CD14-positive monocyte (primary cell): ENCODE measurements at regions not wholly inside any gene's neighbourhood (a gene's known extent, or its start where the extent isn't known, plus 50 kb on each side); places are given as distances from the start of the nearest gene placed in this dataset.

Source experiments
- DNase-seq, 3 donors: peaks; one replicate each; pipeline ENCODE4 v3.0.0-alpha.2; 2011 to 2022
- H2AFZ ChIP-seq: 2 replicates; pipeline ENCODE4 v1.6.0; 2012; ENCODE audit warnings: mild to moderate bottlenecking, low read depth, low read length, inconsistent platforms; ENCODE audit not compliant: insufficient read depth, poor library complexity, severe bottlenecking
- H3K27ac ChIP-seq, 2 donors: 1 replicate in 1 of 2; 2 replicates in 1 of 2; pipeline ENCODE4 v1.5.1; 2012 to 2013; ENCODE audit warnings: low read length in 2 of 2, control low read depth in 1 of 2, inconsistent platforms in 1 of 2, low read depth in 1 of 2, mild to moderate bottlenecking in 1 of 2
- H3K27me3 ChIP-seq, 2 donors: one replicate each; pipeline versions ENCODE4 v1.6.0 to v1.6.1; 2011 to 2013; ENCODE audit warnings: low read length in 2 of 2; ENCODE audit not compliant: control insufficient read depth in 2 of 2, insufficient read depth in 2 of 2
- H3K36me3 ChIP-seq, 2 donors: replicated peaks in 1 of 2; 1 replicate in 1 of 2; 2 replicates in 1 of 2; pipeline versions ENCODE4 v1.5.1 to v1.6.1; 2012 to 2013; ENCODE audit warnings: low read length in 2 of 2, control low read depth in 1 of 2, inconsistent platforms in 1 of 2, mild to moderate bottlenecking in 1 of 2; ENCODE audit not compliant: insufficient read depth in 2 of 2, control insufficient read depth in 1 of 2
- H3K4me1 ChIP-seq, 2 donors: 1 replicate in 1 of 2; 2 replicates in 1 of 2; pipeline versions ENCODE4 v1.5.1 to v1.6.1; 2012 to 2013; ENCODE audit warnings: low read length in 2 of 2, control low read depth in 1 of 2, inconsistent platforms in 1 of 2, mild to moderate bottlenecking in 1 of 2, moderate library complexity in 1 of 2; ENCODE audit not compliant: insufficient read depth in 2 of 2, control insufficient read depth in 1 of 2
- H3K4me2 ChIP-seq: replicated peaks from 2 replicates; pipeline ENCODE3; 2012; ENCODE audit warnings: low read length, moderate library complexity, mild to moderate bottlenecking; ENCODE audit not compliant: poor library complexity, severe bottlenecking; ENCODE audit errors: extremely low read depth
- H3K4me3 ChIP-seq, 3 experiments: fragments of 200-600 bp in 1 of 3; sonication (generic) in 1 of 3; replicated peaks in 1 of 3; 1 replicate in 2 of 3; 2 replicates in 1 of 3; pipeline ENCODE4 v1.5.1; 2011 to 2013; ENCODE audit warnings: low read length in 3 of 3, mild to moderate bottlenecking in 3 of 3, control low read depth in 2 of 3, low read depth in 2 of 3, inconsistent platforms in 1 of 3, moderate library complexity in 1 of 3
- H3K79me2 ChIP-seq: 2 replicates; pipeline ENCODE4 v1.6.0; 2012; ENCODE audit warnings: mild to moderate bottlenecking, control low read depth, inconsistent platforms, low read length, moderate library complexity; ENCODE audit not compliant: insufficient read depth
- H3K9ac ChIP-seq: 2 replicates; pipeline ENCODE4 v1.6.0; 2017; ENCODE audit warnings: low read length, mild to moderate bottlenecking; ENCODE audit not compliant: insufficient read depth, poor library complexity, severe bottlenecking
- H3K9me3 ChIP-seq, 2 donors: replicated peaks in 1 of 2; 1 replicate in 1 of 2; 2 replicates in 1 of 2; pipeline versions ENCODE4 v1.5.1 to v1.6.1; 2012 to 2013; ENCODE audit warnings: low read length in 2 of 2, control low read depth in 1 of 2; ENCODE audit not compliant: control insufficient read depth in 1 of 2, insufficient read depth in 1 of 2
- H4K20me1 ChIP-seq: 2 replicates; pipeline ENCODE4 v1.6.0; 2012; ENCODE audit warnings: mild to moderate bottlenecking, low read length, control low read depth, moderate library complexity; ENCODE audit not compliant: insufficient read depth
- H3K27ac Mint-ChIP-seq, 7 donors: one replicate each; pipeline ENCODE4 v1.8.0; 2020; ENCODE audit warnings: mild to moderate bottlenecking in 7 of 7, mixed read lengths in 7 of 7, moderate library complexity in 6 of 7, inconsistent platforms in 2 of 7
- H3K27me3 Mint-ChIP-seq, 3 donors: one replicate each; pipeline ENCODE4 v1.8.0; 2021 to 2022; ENCODE audit warnings: low read depth in 3 of 3, mild to moderate bottlenecking in 3 of 3, mixed read lengths in 3 of 3, moderate library complexity in 3 of 3, inconsistent platforms in 1 of 3
- H3K36me3 Mint-ChIP-seq, 2 donors: one replicate each; pipeline ENCODE4 v1.8.0; 2020; ENCODE audit warnings: mixed read lengths in 2 of 2, inconsistent platforms in 1 of 2, mild to moderate bottlenecking in 1 of 2
- H3K4me1 Mint-ChIP-seq: one replicate; pipeline ENCODE4 v1.8.0; 2020; ENCODE audit warnings: mild to moderate bottlenecking, mixed read lengths
- H3K4me3 Mint-ChIP-seq, 2 donors: one replicate each; pipeline ENCODE4 v1.8.0; 2020; ENCODE audit warnings: mild to moderate bottlenecking in 2 of 2, mixed read lengths in 2 of 2, moderate library complexity in 1 of 2
- H3K9me3 Mint-ChIP-seq, 7 donors: one replicate each; pipeline ENCODE4 v1.8.0; 2020 to 2022; ENCODE audit warnings: mixed read lengths in 7 of 7, mild to moderate bottlenecking in 6 of 7, moderate library complexity in 6 of 7, inconsistent platforms in 2 of 7
- WGBS: methylation state at CpG from one replicate; pipeline ENCODE4 v1.1.5; 2013; ENCODE audit warnings: missing lambda C conversion rate; ENCODE audit not compliant: insufficient coverage; 5-methylcytosine and 5-hydroxymethylcytosine counted together
- intact Hi-C, 2 donors: fragments of 100-400 bp; cut with micrococcal nuclease; formaldehyde crosslinking; loops; one replicate each; pipeline versions ENCODE4 v1.15.0 to v1.15.1; 2023
- TF ChIP-seq, protein P1 (sequence below): fragments of 200-600 bp; IDR thresholded peaks from one replicate; pipeline ENCODE4 v1.8.0; 2022; ENCODE audit warnings: antibody characterized with exemption, mild to moderate bottlenecking

DNA sequence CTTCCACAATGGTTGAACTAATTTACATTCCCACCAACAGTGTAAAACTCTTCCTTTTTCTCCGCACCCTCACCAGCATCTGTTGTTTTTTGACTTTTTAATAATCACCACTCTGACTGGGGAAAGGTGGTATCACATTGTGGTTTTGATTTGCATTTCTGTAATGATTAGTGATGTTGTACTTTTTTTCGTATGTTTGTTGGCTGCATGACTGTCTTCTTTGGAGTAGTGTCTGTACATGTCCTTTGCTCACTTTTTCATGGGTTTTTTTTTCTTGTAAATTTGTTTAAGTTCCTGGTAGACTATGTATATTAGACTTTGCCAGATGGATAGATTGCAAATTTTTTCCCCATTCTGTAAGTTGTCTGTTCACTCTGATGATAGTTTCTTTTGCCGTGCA, 574.8 kb downstream of the KCNJ3 start:
- H3K9ac ChIP-seq: no peak overlapping the region
- no peak overlapping the region for H3K4me3 ChIP-seq
- intact Hi-C loops: no loop called here
- no peak overlapping the region for H3K4me2 ChIP-seq
- H3K27me3 ChIP-seq: no peaks in the 10 kb centered on the region
- Mint-ChIP-seq H3K27ac (no peak overlapping the region), H3K4me3 (no peak overlapping the region), H3K4me1 (no peaks in the 10 kb centered on the region), H3K36me3 (no peaks in the 10 kb centered on the region), H3K9me3 (peaks cover 0 to 7% (median 0%) of the 10 kb centered on the region in 7 donors), H3K27me3 (peaks cover 0 to 1% (median 0%) of the 10 kb centered on the region in 3 donors)
- no peaks in the 10 kb centered on the region for H4K20me1 ChIP-seq
- 88% methylated on average over 1 of the region's 3 CpGs for WGBS
- H3K79me2 ChIP-seq: no peaks in the 10 kb centered on the region
- DNase-seq: no peak
- no peaks in the 10 kb centered on the region for H3K36me3 ChIP-seq
- TF ChIP-seq, protein P1, sequence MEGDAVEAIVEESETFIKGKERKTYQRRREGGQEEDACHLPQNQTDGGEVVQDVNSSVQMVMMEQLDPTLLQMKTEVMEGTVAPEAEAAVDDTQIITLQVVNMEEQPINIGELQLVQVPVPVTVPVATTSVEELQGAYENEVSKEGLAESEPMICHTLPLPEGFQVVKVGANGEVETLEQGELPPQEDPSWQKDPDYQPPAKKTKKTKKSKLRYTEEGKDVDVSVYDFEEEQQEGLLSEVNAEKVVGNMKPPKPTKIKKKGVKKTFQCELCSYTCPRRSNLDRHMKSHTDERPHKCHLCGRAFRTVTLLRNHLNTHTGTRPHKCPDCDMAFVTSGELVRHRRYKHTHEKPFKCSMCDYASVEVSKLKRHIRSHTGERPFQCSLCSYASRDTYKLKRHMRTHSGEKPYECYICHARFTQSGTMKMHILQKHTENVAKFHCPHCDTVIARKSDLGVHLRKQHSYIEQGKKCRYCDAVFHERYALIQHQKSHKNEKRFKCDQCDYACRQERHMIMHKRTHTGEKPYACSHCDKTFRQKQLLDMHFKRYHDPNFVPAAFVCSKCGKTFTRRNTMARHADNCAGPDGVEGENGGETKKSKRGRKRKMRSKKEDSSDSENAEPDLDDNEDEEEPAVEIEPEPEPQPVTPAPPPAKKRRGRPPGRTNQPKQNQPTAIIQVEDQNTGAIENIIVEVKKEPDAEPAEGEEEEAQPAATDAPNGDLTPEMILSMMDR: no peak
- H3K4me1 ChIP-seq: no peaks in the 10 kb centered on the region
- no peak overlapping the region for H3K27ac ChIP-seq
- no peak overlapping the region for H2AFZ ChIP-seq
- H3K9me3 ChIP-seq: no peaks in the 10 kb centered on the region

DNA sequence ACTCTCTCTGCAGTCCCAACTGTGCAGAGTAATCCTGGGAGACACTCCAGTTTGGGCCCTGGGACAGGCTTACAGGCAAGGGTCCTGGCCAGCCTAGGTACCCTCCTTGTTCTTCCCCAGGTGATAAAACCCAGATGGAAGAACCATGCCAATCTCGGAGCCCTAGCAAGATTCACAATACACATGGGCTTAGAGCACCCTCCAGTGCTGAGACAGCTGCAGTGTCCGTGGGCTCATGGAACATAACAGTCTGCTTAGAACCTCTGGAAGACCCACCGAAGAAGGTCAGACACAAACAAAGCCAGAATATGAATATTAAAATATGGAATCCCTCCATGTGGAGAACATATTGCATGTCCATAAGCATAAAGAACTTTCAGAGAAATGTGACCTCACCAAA, 568.1 kb downstream of the KCNJ3 start:
- Mint-ChIP-seq H3K4me1 (no peaks in the 10 kb centered on the region), H3K4me3 (no peak overlapping the region), H3K27me3 (peaks cover 0 to 2% (median 0%) of the 10 kb centered on the region in 3 donors), H3K9me3 (peaks cover 0 to 4% (median 0%) of the 10 kb centered on the region in 7 donors), H3K36me3 (no peaks in the 10 kb centered on the region), H3K27ac (no peak overlapping the region)
- Histone ChIP-seq H2AFZ (no peak overlapping the region), H4K20me1 (no peaks in the 10 kb centered on the region), H3K9me3 (no peaks in the 10 kb centered on the region), H3K27me3 (no peaks in the 10 kb centered on the region), H3K36me3 (no peaks in the 10 kb centered on the region), H3K4me1 (no peaks in the 10 kb centered on the region), H3K4me2 (no peak overlapping the region), H3K4me3 (no peak overlapping the region), H3K27ac (no peak overlapping the region), H3K79me2 (no peaks in the 10 kb centered on the region), H3K9ac (no peak overlapping the region)
- intact Hi-C loops: no loop called here
- DNase-seq: no peak
- TF ChIP-seq, protein P1: no peak
- WGBS: 90% methylated on average over 1 of the region's 3 CpGs
